ENCODE measurements at regions not wholly inside any gene's neighbourhood (a gene's known extent, or its start where the extent isn't known, plus 50 kb on each side); places are given as distances from the start of the nearest gene placed in this dataset.

- Histone ChIP-seq H3K4me2 (ENCODE audit: low read length, poor library complexity, severe bottlenecking) (no peak overlapping the region), H2AFZ (ENCODE audit: low read depth, low read length) (no peak overlapping the region), H3K27ac (ENCODE audit: low read length, poor library complexity, severe bottlenecking) (no peak overlapping the region), H2BK120ac (ENCODE audit: low read depth, low read length) (no peak overlapping the region), H3K4me1 (ENCODE audit: control insufficient read depth, insufficient read depth, low read depth, low read length) (no peaks in the 10 kb centered on the region), H3K36me3 (ENCODE audit: control insufficient read depth in 1 of 2, insufficient read depth in 2 of 2, low read depth in 1 of 2, low read length in 2 of 2) (no peaks in the 10 kb centered on the region), H3K4ac (ENCODE audit: low read depth in 1 of 2, low read length in 2 of 2) (no peak overlapping the region), H2BK5ac (ENCODE audit: low read depth, low read length, poor library complexity, severe bottlenecking) (no peak overlapping the region), H4K8ac (ENCODE audit: low read length) (no peak overlapping the region), H2AK5ac (ENCODE audit: low read length, severe bottlenecking) (no peak overlapping the region), H3K27me3 (ENCODE audit: control insufficient read depth in 1 of 2, insufficient read depth in 1 of 2, low read length in 2 of 2) (peaks cover 7 to 13% of the 10 kb centered on the region in 2 experiments), H3K23ac (ENCODE audit: low read length in 2 of 2) (no peak overlapping the region), H3K4me3 (ENCODE audit: insufficient read depth in 1 of 2, low read depth in 1 of 2, low read length in 2 of 2) (no peak overlapping the region), H3K9ac (ENCODE audit: low read length) (no peak overlapping the region), H3K14ac (ENCODE audit: low read length in 2 of 2) (no peak overlapping the region), H4K91ac (ENCODE audit: low read length) (no peak overlapping the region), H3K79me1 (replicated peaks; ENCODE audit: low read length, poor library complexity, severe bottlenecking) (no peaks in the 10 kb centered on the region), H3K18ac (ENCODE audit: low read depth in 1 of 2, low read length in 2 of 2) (no peak overlapping the region), H3K9me3 (ENCODE audit: control insufficient read depth, low read length) (no peaks in the 10 kb centered on the region), H2BK12ac (ENCODE audit: low read length in 2 of 2) (no peak overlapping the region), H2BK15ac (ENCODE audit: low read depth, poor library complexity, severe bottlenecking) (no peak overlapping the region)
- 94% methylated on average over 4 of the region's 4 CpGs for WGBS
- no peak for DNase-seq
Observed at GRCh38 chr3:65276551-65276950, 588.8 kb upstream of the ADAMTS9 start.

GRCh38 chr3:65268426-65268825 is 580.6 kb upstream of the ADAMTS9 start:
- H2AFZ ChIP-seq (ENCODE audit: low read depth, low read length) = no peak overlapping the region
- no peak overlapping the region for H3K14ac ChIP-seq (ENCODE audit: low read length in 2 of 2)
- no peak overlapping the region for H2BK5ac ChIP-seq (ENCODE audit: low read depth, low read length, poor library complexity, severe bottlenecking)
- 0% methylated on average over 1 of the region's 1 CpG for WGBS
- H3K18ac ChIP-seq (ENCODE audit: low read depth in 1 of 2, low read length in 2 of 2) = no peak overlapping the region
- no peaks in the 10 kb centered on the region for H3K79me1 ChIP-seq (replicated peaks; ENCODE audit: low read length, poor library complexity, severe bottlenecking)
- no peak overlapping the region for H2BK12ac ChIP-seq (ENCODE audit: low read length in 2 of 2)
- no peaks in the 10 kb centered on the region for H3K9me3 ChIP-seq (ENCODE audit: control insufficient read depth, low read length)
- no peak overlapping the region for H2AK5ac ChIP-seq (ENCODE audit: low read length, severe bottlenecking)
- no peak overlapping the region for H3K23ac ChIP-seq (ENCODE audit: low read length in 2 of 2)
- H3K4me3 ChIP-seq (ENCODE audit: insufficient read depth in 1 of 2, low read depth in 1 of 2, low read length in 2 of 2) = no peak overlapping the region
- peak; percentile 23 for DNase-seq
- no peak overlapping the region for H3K9ac ChIP-seq (ENCODE audit: low read length)
- H3K27me3 ChIP-seq (ENCODE audit: control insufficient read depth in 1 of 2, insufficient read depth in 1 of 2, low read length in 2 of 2) = no peaks in the 10 kb centered on the region
- no peaks in the 10 kb centered on the region for H3K36me3 ChIP-seq (ENCODE audit: control insufficient read depth in 1 of 2, insufficient read depth in 2 of 2, low read depth in 1 of 2, low read length in 2 of 2)
- no peak overlapping the region for H4K8ac ChIP-seq (ENCODE audit: low read length)
- no peaks in the 10 kb centered on the region for H3K4me1 ChIP-seq (ENCODE audit: control insufficient read depth, insufficient read depth, low read depth, low read length)
- H3K4ac ChIP-seq (ENCODE audit: low read depth in 1 of 2, low read length in 2 of 2) = no peak overlapping the region
- H3K4me2 ChIP-seq (ENCODE audit: low read length, poor library complexity, severe bottlenecking) = no peak overlapping the region
- no peak overlapping the region for H2BK15ac ChIP-seq (ENCODE audit: low read depth, poor library complexity, severe bottlenecking)
- no peak overlapping the region for H3K27ac ChIP-seq (ENCODE audit: low read length, poor library complexity, severe bottlenecking)
- H2BK120ac ChIP-seq (ENCODE audit: low read depth, low read length) = no peak overlapping the region
- no peak overlapping the region for H4K91ac ChIP-seq (ENCODE audit: low read length)

- Histone ChIP-seq H2AFZ (ENCODE audit: low read depth, low read length) (no peak overlapping the region), H3K4ac (ENCODE audit: low read depth in 1 of 2, low read length in 2 of 2) (no peak overlapping the region), H3K9me3 (ENCODE audit: control insufficient read depth, low read length) (peaks cover 3% of the 10 kb centered on the region), H2BK5ac (ENCODE audit: low read depth, low read length, poor library complexity, severe bottlenecking) (no peak overlapping the region), H3K18ac (ENCODE audit: low read depth in 1 of 2, low read length in 2 of 2) (no peak overlapping the region), H3K4me1 (ENCODE audit: control insufficient read depth, insufficient read depth, low read depth, low read length) (no peaks in the 10 kb centered on the region), H2BK120ac (ENCODE audit: low read depth, low read length) (no peak overlapping the region), H3K4me3 (ENCODE audit: insufficient read depth in 1 of 2, low read depth in 1 of 2, low read length in 2 of 2) (no peak overlapping the region), H4K8ac (ENCODE audit: low read length) (no peak overlapping the region), H3K27ac (ENCODE audit: low read length, poor library complexity, severe bottlenecking) (no peak overlapping the region), H3K9ac (ENCODE audit: low read length) (no peak overlapping the region), H3K36me3 (ENCODE audit: control insufficient read depth in 1 of 2, insufficient read depth in 2 of 2, low read depth in 1 of 2, low read length in 2 of 2) (no peaks in the 10 kb centered on the region), H3K4me2 (ENCODE audit: low read length, poor library complexity, severe bottlenecking) (no peak overlapping the region), H3K14ac (ENCODE audit: low read length in 2 of 2) (no peak overlapping the region), H3K23ac (ENCODE audit: low read length in 2 of 2) (no peak overlapping the region), H2AK5ac (ENCODE audit: low read length, severe bottlenecking) (no peak overlapping the region), H3K27me3 (ENCODE audit: control insufficient read depth in 1 of 2, insufficient read depth in 1 of 2, low read length in 2 of 2) (no peaks in the 10 kb centered on the region), H4K91ac (ENCODE audit: low read length) (no peak overlapping the region), H3K79me1 (replicated peaks; ENCODE audit: low read length, poor library complexity, severe bottlenecking) (no peaks in the 10 kb centered on the region), H2BK12ac (ENCODE audit: low read length in 2 of 2) (no peak overlapping the region), H2BK15ac (ENCODE audit: low read depth, poor library complexity, severe bottlenecking) (no peak overlapping the region)
- 57% methylated on average over 3 of the region's 4 CpGs for WGBS
- DNase-seq = no peak
Observed at GRCh38 chr3:65265942-65266590, 578.3 kb upstream of the ADAMTS9 start.

- H2AFZ ChIP-seq (ENCODE audit: low read depth, low read length) = no peak overlapping the region
- no peak overlapping the region for H2BK5ac ChIP-seq (ENCODE audit: low read depth, low read length, poor library complexity, severe bottlenecking)
- H3K79me1 ChIP-seq (replicated peaks; ENCODE audit: low read length, poor library complexity, severe bottlenecking) = no peaks in the 10 kb centered on the region
- no peaks in the 10 kb centered on the region for H3K4me1 ChIP-seq (ENCODE audit: control insufficient read depth, insufficient read depth, low read depth, low read length)
- no peak overlapping the region for H2BK120ac ChIP-seq (ENCODE audit: low read depth, low read length)
- no peaks in the 10 kb centered on the region for H3K27me3 ChIP-seq (ENCODE audit: control insufficient read depth in 1 of 2, insufficient read depth in 1 of 2, low read length in 2 of 2)
- no peak overlapping the region for H3K14ac ChIP-seq (ENCODE audit: low read length in 2 of 2)
- no peak for DNase-seq
- H3K9me3 ChIP-seq (ENCODE audit: control insufficient read depth, low read length) = peaks cover 6% of the 10 kb centered on the region
- no peak overlapping the region for H3K4me3 ChIP-seq (ENCODE audit: insufficient read depth in 1 of 2, low read depth in 1 of 2, low read length in 2 of 2)
- H3K4ac ChIP-seq (ENCODE audit: low read depth in 1 of 2, low read length in 2 of 2) = no peak overlapping the region
- no peak overlapping the region for H3K27ac ChIP-seq (ENCODE audit: low read length, poor library complexity, severe bottlenecking)
- H3K23ac ChIP-seq (ENCODE audit: low read length in 2 of 2) = no peak overlapping the region
- H4K8ac ChIP-seq (ENCODE audit: low read length) = no peak overlapping the region
- 100% methylated on average over 2 of the region's 4 CpGs for WGBS
- no peak overlapping the region for H2AK5ac ChIP-seq (ENCODE audit: low read length, severe bottlenecking)
- no peak overlapping the region for H3K18ac ChIP-seq (ENCODE audit: low read depth in 1 of 2, low read length in 2 of 2)
- no peak overlapping the region for H3K4me2 ChIP-seq (ENCODE audit: low read length, poor library complexity, severe bottlenecking)
- H3K9ac ChIP-seq (ENCODE audit: low read length) = no peak overlapping the region
- no peaks in the 10 kb centered on the region for H3K36me3 ChIP-seq (ENCODE audit: control insufficient read depth in 1 of 2, insufficient read depth in 2 of 2, low read depth in 1 of 2, low read length in 2 of 2)
- H2BK12ac ChIP-seq (ENCODE audit: low read length in 2 of 2) = no peak overlapping the region
- no peak overlapping the region for H4K91ac ChIP-seq (ENCODE audit: low read length)
- H2BK15ac ChIP-seq (ENCODE audit: low read depth, poor library complexity, severe bottlenecking) = no peak overlapping the region
Observed at GRCh38 chr3:65265511-65265910, 577.7 kb upstream of the ADAMTS9 start.
